Activated naive CD8-positive, alpha-beta T cell (primary cell): ENCODE measurements at regions not wholly inside any gene's neighbourhood (a gene's known extent, or its start where the extent isn't known, plus 50 kb on each side); places are given as distances from the start of the nearest gene placed in this dataset.
"Not testable (repeated sequence)": the region's sequence is repeated elsewhere in the genome, so short reads cannot be mapped to it uniquely, and the experiment has no call there.

Experiments used
- H3K27ac Mint-ChIP-seq: one replicate; pipeline ENCODE4 v1.8.0; 2021; ENCODE audit warnings: mixed read lengths
- H3K27me3 Mint-ChIP-seq: one replicate; pipeline ENCODE4 v1.8.0; 2021; ENCODE audit warnings: mixed read lengths
- H3K36me3 Mint-ChIP-seq: one replicate; pipeline ENCODE4 v1.8.0; 2021; ENCODE audit warnings: mixed read lengths
- H3K4me1 Mint-ChIP-seq: one replicate; pipeline ENCODE4 v1.8.0; 2021; ENCODE audit warnings: low read depth, mixed read lengths
- H3K4me3 Mint-ChIP-seq: one replicate; pipeline ENCODE4 v1.8.0; 2021; ENCODE audit warnings: mild to moderate bottlenecking, mixed read lengths
- H3K9me3 Mint-ChIP-seq: one replicate; pipeline ENCODE4 v1.8.0; 2021; ENCODE audit warnings: low read depth, mixed read lengths

DNA sequence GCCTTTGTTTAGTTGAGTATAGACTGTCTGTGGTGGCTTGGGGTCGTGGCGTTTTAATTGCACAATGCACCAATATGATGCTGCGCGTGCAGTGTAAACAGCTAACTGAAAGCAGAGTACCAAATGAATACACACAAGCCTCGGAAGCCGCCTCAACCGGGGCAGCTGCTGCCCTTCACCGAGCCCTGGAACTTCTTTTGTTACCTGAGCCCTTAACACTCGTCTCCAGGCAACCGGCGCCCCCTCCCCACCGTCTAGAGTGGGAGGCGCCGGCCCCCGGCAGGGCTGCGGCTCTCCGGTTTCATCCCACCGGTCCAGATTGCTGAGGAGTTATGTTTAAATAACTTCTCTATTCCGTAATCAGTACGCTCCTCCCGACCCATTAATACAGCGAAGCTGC, 173.2 kb upstream of the TBL1X start:
- H3K27ac Mint-ChIP-seq, result no peak overlapping the region
- H3K4me3 Mint-ChIP-seq, result no peak overlapping the region
- no peaks in the 10 kb centered on the region for H3K9me3 Mint-ChIP-seq
- peaks cover 2% of the 10 kb centered on the region for H3K4me1 Mint-ChIP-seq
- no peaks in the 10 kb centered on the region for H3K27me3 Mint-ChIP-seq
- H3K36me3 Mint-ChIP-seq, result no peaks in the 10 kb centered on the region

DNA sequence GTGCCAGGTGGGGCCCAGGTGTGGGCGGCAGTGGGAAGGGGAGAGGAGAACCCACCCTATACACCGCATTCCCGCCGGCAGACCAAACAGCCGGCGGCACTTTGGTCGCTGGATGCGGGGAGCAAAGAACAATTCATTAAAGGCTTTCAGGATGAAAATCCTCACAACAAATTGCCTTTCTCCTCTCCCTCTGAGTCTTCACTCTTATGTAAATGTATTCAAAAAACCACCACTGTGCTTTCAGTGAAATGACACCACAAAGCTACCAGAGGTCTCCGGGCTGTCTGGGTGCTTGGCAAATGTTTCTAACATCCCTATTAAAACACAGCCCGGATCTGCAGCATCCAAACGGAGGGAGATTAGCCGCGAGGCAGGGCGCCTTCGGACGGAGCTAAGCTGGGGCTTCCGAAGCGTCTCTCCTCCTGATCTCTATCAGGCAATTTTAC, 171.8 kb upstream of the TBL1X start:
- Mint-ChIP-seq H3K27me3 (no peaks in the 10 kb centered on the region), H3K4me3 (no peak overlapping the region), H3K9me3 (no peaks in the 10 kb centered on the region), H3K27ac (no peak overlapping the region), H3K36me3 (no peaks in the 10 kb centered on the region), H3K4me1 (peaks cover 1% of the 10 kb centered on the region)

DNA sequence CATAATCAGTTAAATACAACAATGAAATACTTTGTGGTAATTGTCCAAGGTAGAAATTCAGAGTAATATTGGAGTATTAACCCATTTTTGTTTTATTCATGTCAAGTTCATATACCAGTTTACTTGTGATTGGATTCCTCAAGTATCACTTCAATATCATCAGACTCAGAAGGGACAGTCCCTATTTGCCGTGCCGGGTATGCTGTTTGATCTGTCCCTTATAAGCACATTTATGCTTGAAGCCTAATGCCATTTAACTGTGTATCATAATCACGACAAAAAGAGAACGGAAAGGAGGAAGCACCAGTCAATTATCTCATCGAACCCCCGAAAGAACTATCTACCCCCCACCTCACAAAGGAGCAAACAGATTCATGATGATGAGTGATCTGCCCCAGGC, 171.0 kb upstream of the TBL1X start:
- Mint-ChIP-seq H3K4me3 (no peak overlapping the region), H3K27ac (no peak overlapping the region), H3K36me3 (no peaks in the 10 kb centered on the region), H3K27me3 (no peaks in the 10 kb centered on the region), H3K4me1 (peaks cover 1% of the 10 kb centered on the region), H3K9me3 (no peaks in the 10 kb centered on the region)

DNA sequence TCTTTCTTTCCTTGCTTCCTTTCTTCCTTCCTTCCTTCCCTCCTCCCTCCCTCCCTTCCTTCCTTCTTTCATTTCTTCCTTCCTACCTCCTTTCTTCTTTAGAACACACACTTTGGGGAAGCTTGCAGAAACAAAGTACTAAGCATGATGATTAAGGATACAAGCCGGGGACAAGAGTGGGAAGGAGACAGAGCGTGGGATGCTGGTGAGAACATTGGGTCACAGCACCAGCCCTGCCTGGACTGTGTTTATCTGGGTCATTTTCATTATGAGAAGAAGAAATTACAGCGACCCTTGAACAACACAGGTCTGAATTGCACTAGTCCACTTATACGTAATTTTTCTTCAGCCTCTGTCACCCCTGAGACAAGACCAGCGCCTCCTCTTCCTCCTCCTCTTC, 169.3 kb upstream of the TBL1X start:
- no peak overlapping the region for H3K4me3 Mint-ChIP-seq
- H3K4me1 Mint-ChIP-seq, result peaks cover 1% of the 10 kb centered on the region
- H3K9me3 Mint-ChIP-seq, result no peaks in the 10 kb centered on the region
- no peak overlapping the region for H3K27ac Mint-ChIP-seq
- no peaks in the 10 kb centered on the region for H3K36me3 Mint-ChIP-seq
- no peaks in the 10 kb centered on the region for H3K27me3 Mint-ChIP-seq

DNA sequence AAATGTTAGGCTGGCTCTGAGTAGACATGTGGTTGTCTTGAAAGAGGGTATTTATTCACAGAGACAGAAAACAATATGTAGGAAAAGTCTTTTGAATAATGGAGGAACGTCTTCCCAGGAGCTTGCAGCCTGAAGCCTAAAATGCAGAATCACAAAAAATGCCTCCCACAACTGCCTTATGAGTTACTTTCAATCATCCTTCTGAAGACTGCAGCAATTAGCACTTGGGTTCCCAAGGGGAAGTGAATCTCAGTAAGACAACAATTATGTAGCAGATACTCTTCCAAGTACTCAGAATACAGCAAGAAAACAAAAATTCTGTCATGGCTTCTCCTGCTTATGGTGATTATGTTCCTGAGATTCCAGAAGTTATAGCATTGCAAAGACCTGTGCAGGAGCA, 166.6 kb upstream of the TBL1X start:
- Mint-ChIP-seq H3K9me3 (no peaks in the 10 kb centered on the region), H3K4me3 (no peak overlapping the region), H3K36me3 (no peaks in the 10 kb centered on the region), H3K27me3 (no peaks in the 10 kb centered on the region), H3K27ac (no peak overlapping the region), H3K4me1 (peaks cover 1% of the 10 kb centered on the region)

DNA sequence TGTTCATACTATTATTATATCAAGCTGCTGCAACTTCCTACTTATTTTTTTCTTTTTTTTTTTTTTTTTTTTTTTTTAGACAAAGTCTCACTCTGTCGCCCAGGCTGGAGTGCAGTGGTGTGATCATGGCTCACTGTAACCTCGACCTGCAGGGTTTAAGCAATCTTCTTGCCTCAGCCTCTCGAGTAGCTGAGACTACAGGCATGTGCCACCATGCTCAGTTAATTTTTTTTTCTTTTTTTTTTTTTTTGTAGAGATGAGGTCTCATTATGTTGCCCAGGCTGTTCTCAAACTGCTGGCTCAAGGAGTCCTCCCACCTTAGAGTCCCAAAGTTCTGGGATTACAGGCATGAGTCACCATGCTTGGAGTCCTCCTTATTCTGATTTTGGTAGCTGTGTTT, 165.2 kb upstream of the TBL1X start:
- not testable (repeated sequence) for H3K4me1 Mint-ChIP-seq, H3K9me3 Mint-ChIP-seq, H3K27ac Mint-ChIP-seq, H3K27me3 Mint-ChIP-seq, H3K4me3 Mint-ChIP-seq, H3K36me3 Mint-ChIP-seq

DNA sequence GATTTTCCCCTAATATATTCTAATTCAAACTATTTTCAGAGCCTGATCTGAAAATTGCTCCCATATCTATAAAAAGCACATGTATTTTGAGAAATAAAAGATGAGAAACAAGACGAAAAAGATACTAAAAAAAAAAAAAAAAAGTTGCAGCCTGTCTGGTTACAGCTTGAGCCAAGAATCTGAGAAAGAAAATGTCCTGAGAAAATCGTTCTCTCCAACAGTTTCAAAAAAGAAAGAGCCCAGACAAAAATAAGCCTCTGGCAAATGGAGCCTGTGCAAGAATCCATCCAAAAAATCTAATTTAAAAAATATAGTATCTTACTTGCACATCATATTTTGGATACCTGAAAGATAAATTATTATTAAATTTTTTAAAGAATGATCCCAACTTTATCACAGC, 163.0 kb upstream of the TBL1X start:
- Mint-ChIP-seq H3K4me1 (no peaks in the 10 kb centered on the region), H3K36me3 (no peaks in the 10 kb centered on the region), H3K9me3 (no peaks in the 10 kb centered on the region)

DNA sequence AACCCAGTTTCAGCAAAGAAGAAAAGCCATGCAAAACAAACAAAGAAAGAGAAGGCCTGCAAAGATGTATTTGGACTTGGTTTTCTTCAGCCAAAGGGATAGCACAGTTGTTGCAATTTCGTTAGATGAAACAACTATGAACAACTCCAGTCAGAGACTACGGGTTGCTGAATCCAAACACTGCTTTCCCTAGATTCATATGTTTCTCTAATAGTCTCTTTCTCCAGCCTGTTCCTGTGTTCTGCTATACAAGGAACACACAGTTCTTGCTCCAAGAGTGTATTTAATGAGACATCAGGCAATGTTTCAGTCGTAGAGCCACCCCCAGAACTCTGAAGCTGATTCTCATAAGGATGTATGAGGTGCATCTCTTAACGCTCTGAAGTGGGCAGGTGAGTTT, 162.5 kb upstream of the TBL1X start:
- Mint-ChIP-seq H3K27me3 (no peaks in the 10 kb centered on the region), H3K9me3 (no peaks in the 10 kb centered on the region), H3K4me3 (no peak overlapping the region), H3K36me3 (no peaks in the 10 kb centered on the region), H3K4me1 (no peaks in the 10 kb centered on the region), H3K27ac (no peak overlapping the region)

More for the DNA sequence above, 163.0 kb upstream of the TBL1X start:
- Mint-ChIP-seq H3K27ac (no peak overlapping the region), H3K4me3 (no peak overlapping the region), H3K27me3 (no peaks in the 10 kb centered on the region)

DNA sequence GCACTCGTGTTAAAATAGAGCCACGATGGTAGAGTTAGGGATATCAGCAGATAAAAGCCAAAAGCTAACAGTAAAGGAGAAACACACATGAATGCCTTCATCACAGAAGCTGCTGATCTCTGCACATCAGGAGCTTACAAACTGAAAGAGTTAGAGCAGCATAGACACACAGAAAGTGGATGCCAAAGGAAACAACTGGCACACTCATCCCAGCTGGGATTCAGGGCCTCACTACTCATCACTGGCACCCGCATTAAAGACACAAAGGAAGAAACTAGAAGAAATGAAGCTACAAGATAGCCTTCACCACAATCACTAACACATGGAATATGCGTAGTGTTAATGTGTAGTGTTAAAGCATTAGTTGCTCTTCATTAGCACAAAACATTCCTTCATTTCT, 156.4 kb upstream of the TBL1X start:
- Mint-ChIP-seq H3K27ac (no peak overlapping the region), H3K9me3 (no peaks in the 10 kb centered on the region), H3K36me3 (no peaks in the 10 kb centered on the region), H3K4me1 (peaks cover 3% of the 10 kb centered on the region), H3K27me3 (no peaks in the 10 kb centered on the region), H3K4me3 (no peak overlapping the region)

DNA sequence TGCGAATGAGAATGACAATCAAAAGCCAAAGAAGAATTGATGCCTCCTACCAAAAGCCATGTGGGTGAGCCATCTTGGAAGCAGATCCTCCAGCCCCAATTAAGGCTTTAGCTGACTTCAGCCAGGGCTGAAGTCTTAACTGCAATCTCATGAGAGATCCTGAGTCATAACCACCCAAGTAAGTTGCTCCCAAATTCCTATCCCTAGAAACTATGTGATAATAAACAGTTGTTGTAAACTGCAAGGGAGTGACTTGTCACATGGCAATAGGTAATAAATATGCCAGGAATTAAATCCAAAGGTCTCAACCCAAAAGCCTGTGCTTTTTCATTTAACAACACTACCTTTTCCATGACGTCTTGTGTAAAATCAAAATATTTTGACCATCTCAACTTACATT, 154.2 kb upstream of the TBL1X start:
- Mint-ChIP-seq H3K9me3 (no peaks in the 10 kb centered on the region), H3K4me1 (peaks cover 4% of the 10 kb centered on the region), H3K4me3 (no peak overlapping the region), H3K36me3 (no peaks in the 10 kb centered on the region), H3K27ac (no peak overlapping the region), H3K27me3 (no peaks in the 10 kb centered on the region)

DNA sequence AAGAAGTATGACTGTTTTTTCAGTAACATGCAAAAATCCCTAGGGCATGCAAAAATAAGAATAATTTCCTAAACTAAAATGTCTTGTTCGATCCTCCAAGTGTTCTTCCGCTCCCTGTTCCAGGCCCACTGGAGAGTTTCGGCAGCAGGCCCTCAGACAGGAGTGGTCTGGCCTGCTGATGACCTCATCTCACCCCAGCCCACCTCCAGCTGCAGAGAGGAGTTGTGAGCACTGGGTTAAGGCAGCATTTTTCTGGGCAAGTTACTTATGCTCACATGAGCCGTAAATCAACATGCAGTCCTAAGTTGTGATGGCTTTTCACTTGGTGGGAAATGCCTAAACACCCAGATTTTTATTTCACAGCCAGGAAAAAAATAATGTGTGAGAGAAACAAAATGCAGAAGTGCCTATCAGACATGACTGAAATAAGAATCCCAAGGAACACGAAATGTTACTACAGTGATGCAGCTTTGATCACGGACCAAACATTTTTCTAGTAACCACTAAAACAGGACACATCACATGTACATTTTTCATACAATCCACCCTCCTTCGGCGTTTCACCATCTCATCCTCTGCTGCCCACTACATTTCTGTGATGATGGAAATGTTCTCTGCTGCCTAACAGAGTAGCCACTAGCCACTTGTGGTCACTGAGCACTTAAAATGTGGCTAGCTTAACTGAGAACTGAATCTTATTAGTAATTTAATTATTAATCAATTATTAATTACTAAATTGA, 153.3 kb upstream of the TBL1X start:
- Mint-ChIP-seq H3K4me1 (peaks cover 4% of the 10 kb centered on the region), H3K36me3 (no peaks in the 10 kb centered on the region), H3K9me3 (no peaks in the 10 kb centered on the region), H3K4me3 (no peak overlapping the region), H3K27me3 (no peaks in the 10 kb centered on the region), H3K27ac (no peak overlapping the region)

DNA sequence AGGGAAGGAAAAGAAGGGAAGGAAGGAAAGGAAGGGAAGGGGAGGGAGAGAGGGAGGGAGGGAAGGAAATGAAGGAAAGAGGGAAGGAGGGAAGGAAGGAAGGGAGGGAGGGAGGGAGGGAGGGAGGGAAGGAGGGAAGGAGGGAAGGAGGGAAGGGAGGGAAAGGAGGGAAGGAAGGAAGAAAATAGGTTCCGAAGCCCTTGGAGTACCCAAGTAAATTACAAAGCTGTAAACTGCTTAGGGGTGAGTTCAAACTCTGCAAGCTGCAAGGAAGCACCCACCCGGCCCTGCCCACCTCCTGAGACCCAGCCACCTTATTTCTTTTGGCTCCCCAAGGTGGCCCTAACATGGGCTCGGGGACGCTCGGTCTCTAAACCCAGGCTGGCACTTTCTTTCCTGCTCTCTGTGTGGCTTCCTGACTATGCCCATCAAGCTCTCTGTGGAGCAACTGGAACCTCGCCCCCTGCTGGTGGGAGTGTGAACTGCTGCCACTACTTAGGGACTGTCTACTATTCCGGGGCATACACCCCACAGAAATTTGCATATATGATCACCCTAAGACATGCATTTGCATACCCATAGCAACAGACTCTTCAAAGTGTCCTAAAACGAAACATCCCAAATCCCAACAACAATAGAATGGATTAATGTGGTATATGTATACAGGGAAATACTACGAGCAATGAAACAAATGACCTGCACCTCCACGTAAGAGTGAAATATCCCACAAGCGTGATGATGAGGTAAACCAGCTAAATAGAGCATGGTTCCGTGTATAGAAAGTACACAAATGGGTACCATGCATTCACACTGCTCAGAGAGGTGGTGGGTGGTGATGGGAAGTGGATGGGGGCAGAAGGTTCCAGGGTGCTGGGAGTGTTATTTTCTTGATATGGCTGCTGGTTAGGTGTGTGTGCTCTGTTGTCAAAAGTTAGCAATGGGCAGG, 151.7 kb upstream of the TBL1X start:
- Mint-ChIP-seq H3K27me3 (no peaks in the 10 kb centered on the region), H3K36me3 (no peaks in the 10 kb centered on the region), H3K4me3 (no peak overlapping the region), H3K4me1 (peaks cover 9% of the 10 kb centered on the region), H3K27ac (no peak overlapping the region), H3K9me3 (no peaks in the 10 kb centered on the region)

DNA sequence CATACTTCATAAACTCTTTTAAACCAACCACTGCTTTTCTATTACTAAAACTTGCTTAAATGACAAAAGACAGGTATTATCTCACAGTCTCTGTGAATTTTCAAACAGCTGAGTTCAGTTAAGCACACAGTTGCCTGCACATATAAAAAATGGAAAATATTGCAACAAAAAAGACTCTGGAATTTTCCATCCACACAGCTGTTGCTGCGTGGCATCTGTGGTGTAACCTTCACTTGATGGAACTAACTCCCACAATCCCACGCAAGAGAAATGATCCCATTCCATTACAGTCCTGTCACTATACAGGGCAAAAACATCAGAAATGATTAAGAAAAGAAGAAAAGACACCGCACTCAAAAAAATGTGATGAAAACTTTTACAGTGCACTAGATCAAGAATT, 149.8 kb upstream of the TBL1X start:
- no peaks in the 10 kb centered on the region for H3K9me3 Mint-ChIP-seq
- no peak overlapping the region for H3K27ac Mint-ChIP-seq
- H3K36me3 Mint-ChIP-seq, result no peaks in the 10 kb centered on the region
- H3K4me1 Mint-ChIP-seq, result peaks cover 12% of the 10 kb centered on the region
- H3K4me3 Mint-ChIP-seq, result no peak overlapping the region
- no peaks in the 10 kb centered on the region for H3K27me3 Mint-ChIP-seq

DNA sequence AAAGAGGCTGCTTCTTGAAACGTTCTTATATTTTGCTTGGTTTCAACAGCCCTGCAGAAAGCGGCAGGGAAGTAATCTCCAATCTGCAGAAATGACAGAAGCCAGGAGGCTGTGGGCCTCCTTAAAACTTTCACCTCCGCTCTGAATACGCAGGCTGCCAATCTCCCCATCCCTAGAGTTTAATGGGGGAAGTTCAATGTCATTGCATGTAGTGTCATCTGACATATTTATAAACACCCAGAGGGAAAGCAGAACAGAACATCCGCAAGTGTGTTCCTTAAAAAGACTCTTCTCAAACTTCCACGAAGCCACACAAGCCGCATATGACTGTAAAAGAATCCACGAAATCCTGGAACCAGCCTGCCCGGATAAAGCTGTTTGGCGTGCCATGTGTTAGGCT, 148.8 kb upstream of the TBL1X start:
- Mint-ChIP-seq H3K4me1 (peaks cover 12% of the 10 kb centered on the region), H3K36me3 (no peaks in the 10 kb centered on the region), H3K9me3 (no peaks in the 10 kb centered on the region), H3K27ac (no peak overlapping the region), H3K27me3 (no peaks in the 10 kb centered on the region), H3K4me3 (no peak overlapping the region)

DNA sequence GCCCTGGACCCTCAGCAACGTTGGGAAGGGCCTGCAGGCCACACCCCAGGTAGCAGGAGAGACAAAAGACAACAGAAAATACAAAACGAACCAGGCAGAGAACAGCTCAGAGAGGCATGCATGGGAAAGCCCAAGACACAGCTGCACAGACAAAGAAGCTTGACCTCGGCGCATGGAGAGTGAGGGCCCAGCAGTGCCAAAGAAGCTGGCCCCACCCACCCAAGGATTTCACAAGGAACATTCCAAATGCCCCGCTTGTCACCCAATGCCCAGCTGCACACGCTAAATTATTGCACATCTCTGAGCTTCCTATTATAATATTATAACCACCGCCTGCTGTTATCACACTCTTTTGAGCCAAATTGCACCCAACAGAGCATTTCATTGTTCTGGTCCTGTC, 147.7 kb upstream of the TBL1X start:
- no peaks in the 10 kb centered on the region for H3K36me3 Mint-ChIP-seq
- H3K27ac Mint-ChIP-seq, result no peak overlapping the region
- H3K27me3 Mint-ChIP-seq, result no peaks in the 10 kb centered on the region
- peaks cover 12% of the 10 kb centered on the region for H3K4me1 Mint-ChIP-seq
- H3K9me3 Mint-ChIP-seq, result no peaks in the 10 kb centered on the region
- H3K4me3 Mint-ChIP-seq, result no peak overlapping the region
